Thyroid gland (tissue), 4 donors: ENCODE measurements at regions not wholly inside any gene's neighbourhood (a gene's known extent, or its start where the extent isn't known, plus 50 kb on each side); places are given as distances from the start of the nearest gene placed in this dataset.

Experiments used
- POLR2A ChIP-seq, 2 donors: fragments of 450-650 bp; IDR thresholded peaks; one replicate each; pipeline ENCODE4 v1.6.1; 2017; ENCODE audit warnings: antibody characterized with exemption in 2 of 2, mild to moderate bottlenecking in 2 of 2, moderate library complexity in 1 of 2
- TF ChIP-seq, protein P1 (sequence below), 6 experiments: fragments of 200-600 bp in 3 of 6; fragments of 450-650 bp in 3 of 6; sonication (generic) in 3 of 6; IDR thresholded peaks; one replicate each; pipeline ENCODE4 v1.5.1; 2016 to 2019; ENCODE audit warnings: antibody characterized with exemption in 6 of 6, mild to moderate bottlenecking in 2 of 6, inconsistent platforms in 1 of 6, moderate library complexity in 1 of 6

- no peak for TF ChIP-seq POLR2A (IDR thresholded peaks at IDR 0.05)
- TF ChIP-seq, protein P1, sequence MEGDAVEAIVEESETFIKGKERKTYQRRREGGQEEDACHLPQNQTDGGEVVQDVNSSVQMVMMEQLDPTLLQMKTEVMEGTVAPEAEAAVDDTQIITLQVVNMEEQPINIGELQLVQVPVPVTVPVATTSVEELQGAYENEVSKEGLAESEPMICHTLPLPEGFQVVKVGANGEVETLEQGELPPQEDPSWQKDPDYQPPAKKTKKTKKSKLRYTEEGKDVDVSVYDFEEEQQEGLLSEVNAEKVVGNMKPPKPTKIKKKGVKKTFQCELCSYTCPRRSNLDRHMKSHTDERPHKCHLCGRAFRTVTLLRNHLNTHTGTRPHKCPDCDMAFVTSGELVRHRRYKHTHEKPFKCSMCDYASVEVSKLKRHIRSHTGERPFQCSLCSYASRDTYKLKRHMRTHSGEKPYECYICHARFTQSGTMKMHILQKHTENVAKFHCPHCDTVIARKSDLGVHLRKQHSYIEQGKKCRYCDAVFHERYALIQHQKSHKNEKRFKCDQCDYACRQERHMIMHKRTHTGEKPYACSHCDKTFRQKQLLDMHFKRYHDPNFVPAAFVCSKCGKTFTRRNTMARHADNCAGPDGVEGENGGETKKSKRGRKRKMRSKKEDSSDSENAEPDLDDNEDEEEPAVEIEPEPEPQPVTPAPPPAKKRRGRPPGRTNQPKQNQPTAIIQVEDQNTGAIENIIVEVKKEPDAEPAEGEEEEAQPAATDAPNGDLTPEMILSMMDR (IDR thresholded peaks at IDR 0.05), result no peak
Measured at GRCh38 chr9:1256178-1256577, 206.0 kb downstream of the DMRT2 start.
